ENCODE measurements at regions not wholly inside any gene's neighbourhood (a gene's known extent, or its start where the extent isn't known, plus 50 kb on each side); places are given as distances from the start of the nearest gene placed in this dataset.

- ChIA-PET CTCF (interaction anchor here (2.8 kb wide), 1 partner anchor 19 kb away, joined by 14 read pairs; no protein-coding TSS in a partner anchor), POLR2A (no interaction called here)
- FAIRE-seq (no peak), ATAC-seq (no peak), DNase-seq (ENCODE audit: low read depth in 1 of 2, low spot score in 1 of 2) (no peak)
- 92% methylated on average over 3 of the region's 3 CpGs for WGBS (ENCODE audit: missing lambda C conversion rate)
- H3K27ac ChIP-seq: no peak overlapping the region
- H3K4me3 ChIP-seq: no peak overlapping the region
- TF ChIP-seq PHF8 (IDR thresholded peaks at IDR 0.05; ENCODE audit: borderline replicate concordance, low read depth) (no peak), FOSB (CRISPR knock-in tag; IDR thresholded peaks at IDR 0.05) (no peak), RNF2 (IDR thresholded peaks at IDR 0.05; ENCODE audit: borderline replicate concordance, low read depth) (no peak), ATOH8 (CRISPR knock-in tag; IDR thresholded peaks at IDR 0.05; ENCODE audit: low read depth) (no peak), KDM1A (IDR thresholded peaks at IDR 0.05; ENCODE audit: low read depth) (no peak), MAFK (IDR thresholded peaks at IDR 0.05; ENCODE audit: partially characterized antibody) (no peak), EHMT2 (IDR thresholded peaks at IDR 0.05; ENCODE audit: low read depth) (no peak), NPAS2 (CRISPR knock-in tag; IDR thresholded peaks at IDR 0.05; ENCODE audit: borderline replicate concordance) (no peak), ZC3H11A (IDR thresholded peaks at IDR 0.05) (no peak), PBX3 (IDR thresholded peaks at IDR 0.05) (no peak), MYC (IDR thresholded peaks at IDR 0.05; ENCODE audit: borderline replicate concordance, low read length) (no peak), POLR2AphosphoS2 (conservative IDR thresholded peaks at IDR 0.05; ENCODE audit: low read length) (no peak)
- peaks cover 6% of the 10 kb centered on the region; the same call in 1 of the 3 replicates for H3K4me1 ChIP-seq
- H3K9me3 ChIP-seq: no peaks in the 10 kb centered on the region
- no peak overlapping the region for H3K4me2 ChIP-seq
Observed at GRCh38 chr9:94033383-94033782, 50.9 kb upstream of the PTPDC1 start.

GRCh38 chr9:94031946-94032345 lies 52.3 kb upstream of the PTPDC1 start:
- CTCF ChIA-PET: interaction anchor here (0.8 to 2.8 kb wide), 2 partner anchors 18 to 182 kb away, joined by 3 to 14 read pairs; no protein-coding TSS in a partner anchor

More at GRCh38 chr9:94031946-94032345, 52.3 kb upstream of the PTPDC1 start:
- ATAC-seq (no peak), DNase-seq (ENCODE audit: low read depth in 1 of 2, low spot score in 1 of 2) (no peak), FAIRE-seq (no peak)
- TF ChIP-seq KDM5A (IDR thresholded peaks at IDR 0.05) (no peak), BCL3 (IDR thresholded peaks at IDR 0.05) (no peak), HMGXB4 (CRISPR knock-in tag; IDR thresholded peaks at IDR 0.05; ENCODE audit: borderline replicate concordance) (no peak), CBX2 (IDR thresholded peaks at IDR 0.05; ENCODE audit: borderline replicate concordance, low read depth) (no peak), CBX8 (IDR thresholded peaks at IDR 0.05) (no peak), ZFP36 (IDR thresholded peaks at IDR 0.05; ENCODE audit: borderline replicate concordance, partially characterized antibody) (no peak), SREBF2 (IDR thresholded peaks at IDR 0.05) (no peak), POLR2AphosphoS2 (conservative IDR thresholded peaks at IDR 0.05; ENCODE audit: low read length) (no peak)
- peak overlapping the region; percentile 88; the same call in 1 of the 3 replicates for H3K4me3 ChIP-seq
- no peak overlapping the region for H3K27ac ChIP-seq
- 86% methylated on average over 3 of the region's 3 CpGs for WGBS (ENCODE audit: missing lambda C conversion rate)
- H3K9me3 ChIP-seq: peaks cover 12% of the 10 kb centered on the region
- peaks cover 6% of the 10 kb centered on the region; the same call in 1 of the 3 replicates for H3K4me1 ChIP-seq
- POLR2A ChIA-PET: interaction anchor here (2.1 kb wide), 1 partner anchor 134 kb away, joined by 8 read pairs; no protein-coding TSS in a partner anchor
- peak overlapping the region; percentile 90 for H3K4me2 ChIP-seq

Data from A549 (cell line).